OCI-LY3 (cell line): ENCODE measurements at regions not wholly inside any gene's neighbourhood (a gene's known extent, or its start where the extent isn't known, plus 50 kb on each side); places are given as distances from the start of the nearest gene placed in this dataset.

Experiments
- CTCF ChIP-seq: fragments of 200-600, 300-600 bp; sonication (generic); IDR thresholded peaks from 2 replicates; pipeline ENCODE4 v1.5.1; 2014; ENCODE audit warnings: antibody characterized with exemption, low read length, low read depth
- EZH2phosphoT487 ChIP-seq: fragments of 200-600 bp; shearing (Covaris generic); IDR thresholded peaks from 2 replicates; pipeline ENCODE4 v1.6.1; 2018; ENCODE audit warnings: antibody characterized with exemption, mixed run types, low read depth

- TF ChIP-seq CTCF: no peak
- TF ChIP-seq EZH2phosphoT487: no peak
These were observed 50.8 kb upstream of the ELK3 start for GRCh38 chr12:96143392-96143791.
